ENCODE measurements at regions not wholly inside any gene's neighbourhood (a gene's known extent, or its start where the extent isn't known, plus 50 kb on each side); places are given as distances from the start of the nearest gene placed in this dataset.

DNA sequence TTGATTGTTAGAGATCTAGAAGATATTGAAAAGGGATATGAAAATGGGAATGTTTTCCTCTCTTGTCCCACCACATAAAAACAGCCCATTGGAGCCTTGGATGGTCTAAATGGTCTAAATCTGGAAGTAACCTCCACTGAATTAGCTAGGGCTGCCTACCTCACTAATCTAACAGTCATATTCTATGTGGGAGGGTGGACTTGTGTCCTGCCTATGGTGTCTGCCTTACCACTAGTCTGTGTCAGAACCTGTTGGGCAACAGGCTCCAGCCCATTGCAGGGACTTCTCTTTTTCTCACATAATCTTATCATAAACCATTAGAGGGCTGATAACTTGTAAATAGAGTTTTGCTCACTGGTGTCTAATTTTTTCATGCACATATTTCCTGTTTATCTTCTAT is 548.8 kb upstream of the CDH18 start:
- no peak overlapping the region for H3K4me3 ChIP-seq
- H3K27me3 ChIP-seq, result no peaks in the 10 kb centered on the region
- H3K4me1 ChIP-seq, result no peaks in the 10 kb centered on the region
- no peaks in the 10 kb centered on the region for H3K79me2 ChIP-seq (ENCODE audit: low read depth)
- H3K9me3 ChIP-seq (ENCODE audit: low read depth), result no peaks in the 10 kb centered on the region
- H3F3A ChIP-seq (ENCODE audit: low read depth), result no peaks in the 10 kb centered on the region
- DNase-seq (ENCODE audit: low spot score), result no peak
- no peak overlapping the region for H3K4me3 Mint-ChIP-seq
- H2AFZ ChIP-seq (replicated peaks), result no peak overlapping the region
- H3K9me3 Mint-ChIP-seq, result peaks cover 6% of the 10 kb centered on the region
- no peaks in the 10 kb centered on the region for H3K4me1 Mint-ChIP-seq
- H3K4me2 ChIP-seq, result no peak overlapping the region
- peaks cover 12% of the 10 kb centered on the region for H3K36me3 Mint-ChIP-seq
- H3K9ac ChIP-seq, result no peak overlapping the region
- TF ChIP-seq EZH2 (IDR thresholded peaks at IDR 0.05) (no peak), EZH2phosphoT487 (IDR thresholded peaks at IDR 0.05) (no peak)
- TF ChIP-seq, protein P1, sequence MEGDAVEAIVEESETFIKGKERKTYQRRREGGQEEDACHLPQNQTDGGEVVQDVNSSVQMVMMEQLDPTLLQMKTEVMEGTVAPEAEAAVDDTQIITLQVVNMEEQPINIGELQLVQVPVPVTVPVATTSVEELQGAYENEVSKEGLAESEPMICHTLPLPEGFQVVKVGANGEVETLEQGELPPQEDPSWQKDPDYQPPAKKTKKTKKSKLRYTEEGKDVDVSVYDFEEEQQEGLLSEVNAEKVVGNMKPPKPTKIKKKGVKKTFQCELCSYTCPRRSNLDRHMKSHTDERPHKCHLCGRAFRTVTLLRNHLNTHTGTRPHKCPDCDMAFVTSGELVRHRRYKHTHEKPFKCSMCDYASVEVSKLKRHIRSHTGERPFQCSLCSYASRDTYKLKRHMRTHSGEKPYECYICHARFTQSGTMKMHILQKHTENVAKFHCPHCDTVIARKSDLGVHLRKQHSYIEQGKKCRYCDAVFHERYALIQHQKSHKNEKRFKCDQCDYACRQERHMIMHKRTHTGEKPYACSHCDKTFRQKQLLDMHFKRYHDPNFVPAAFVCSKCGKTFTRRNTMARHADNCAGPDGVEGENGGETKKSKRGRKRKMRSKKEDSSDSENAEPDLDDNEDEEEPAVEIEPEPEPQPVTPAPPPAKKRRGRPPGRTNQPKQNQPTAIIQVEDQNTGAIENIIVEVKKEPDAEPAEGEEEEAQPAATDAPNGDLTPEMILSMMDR (IDR thresholded peaks at IDR 0.05), result no peak
- H3K27ac ChIP-seq, result no peak overlapping the region
- H3K27me3 Mint-ChIP-seq (ENCODE audit: insufficient read depth, low read depth), result no peaks in the 10 kb centered on the region
- no peak overlapping the region for H3K27ac Mint-ChIP-seq
- H4K20me1 ChIP-seq (ENCODE audit: low read depth), result no peaks in the 10 kb centered on the region
- H3K36me3 ChIP-seq, result no peaks in the 10 kb centered on the region

GRCh38 chr5:20536341-20536740 is 548.3 kb upstream of the CDH18 start:
- no peaks in the 10 kb centered on the region for H3K4me1 ChIP-seq
- TF ChIP-seq, protein P1 (IDR thresholded peaks at IDR 0.05), result no peak
- TF ChIP-seq EZH2 (IDR thresholded peaks at IDR 0.05), result no peak
- TF ChIP-seq EZH2phosphoT487 (IDR thresholded peaks at IDR 0.05), result no peak
- H3F3A ChIP-seq (ENCODE audit: low read depth), result no peaks in the 10 kb centered on the region
- no peaks in the 10 kb centered on the region for H3K27me3 ChIP-seq
- H3K9ac ChIP-seq, result no peak overlapping the region
- H3K79me2 ChIP-seq (ENCODE audit: low read depth), result no peaks in the 10 kb centered on the region
- no peak overlapping the region for H2AFZ ChIP-seq (replicated peaks)
- no peak overlapping the region for H3K27ac ChIP-seq
- no peaks in the 10 kb centered on the region for H3K36me3 ChIP-seq
- H3K4me2 ChIP-seq, result no peak overlapping the region
- no peak overlapping the region for H3K4me3 ChIP-seq
- H3K4me1 Mint-ChIP-seq, result no peaks in the 10 kb centered on the region
- H3K9me3 Mint-ChIP-seq, result peaks cover 8% of the 10 kb centered on the region
- H3K27me3 Mint-ChIP-seq (ENCODE audit: insufficient read depth, low read depth), result no peaks in the 10 kb centered on the region
- DNase-seq (ENCODE audit: low spot score), result no peak
- H3K27ac Mint-ChIP-seq, result no peak overlapping the region
- no peaks in the 10 kb centered on the region for H3K9me3 ChIP-seq (ENCODE audit: low read depth)
- H4K20me1 ChIP-seq (ENCODE audit: low read depth), result no peaks in the 10 kb centered on the region
- no peak overlapping the region for H3K4me3 Mint-ChIP-seq
- peaks cover 12% of the 10 kb centered on the region for H3K36me3 Mint-ChIP-seq

DNA sequence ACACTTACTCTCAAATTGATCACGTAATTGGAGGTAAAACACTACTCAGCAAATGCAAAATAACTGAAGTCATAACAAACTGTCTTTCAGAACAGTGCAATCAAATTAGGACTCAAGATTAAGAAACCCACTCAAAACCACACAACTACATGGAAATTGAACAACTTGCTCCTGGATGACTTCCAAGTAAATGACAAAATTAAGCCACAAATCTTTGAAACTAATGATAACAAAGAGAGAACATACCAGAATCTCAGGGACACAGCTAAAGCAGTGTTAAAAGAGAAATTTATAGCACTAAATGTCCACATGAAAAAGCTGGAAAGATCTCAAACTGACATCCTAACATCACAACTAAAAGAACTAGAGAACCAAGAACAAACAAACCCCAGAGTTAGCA is 540.5 kb upstream of the CDH18 start:
- H3K4me3 Mint-ChIP-seq, result no peak overlapping the region
- H3K4me1 Mint-ChIP-seq, result no peaks in the 10 kb centered on the region

More for the DNA sequence above, 540.5 kb upstream of the CDH18 start:
- no peaks in the 10 kb centered on the region for H3K79me2 ChIP-seq (ENCODE audit: low read depth)
- H4K20me1 ChIP-seq (ENCODE audit: low read depth), result no peaks in the 10 kb centered on the region
- H3K27ac ChIP-seq, result no peak overlapping the region
- H3F3A ChIP-seq (ENCODE audit: low read depth), result no peaks in the 10 kb centered on the region
- TF ChIP-seq, protein P1 (IDR thresholded peaks at IDR 0.05), result no peak
- TF ChIP-seq EZH2 (IDR thresholded peaks at IDR 0.05), result no peak
- TF ChIP-seq EZH2phosphoT487 (IDR thresholded peaks at IDR 0.05), result no peak
- no peaks in the 10 kb centered on the region for H3K27me3 ChIP-seq
- no peak overlapping the region for H3K27ac Mint-ChIP-seq
- no peaks in the 10 kb centered on the region for H3K27me3 Mint-ChIP-seq (ENCODE audit: insufficient read depth, low read depth)
- H2AFZ ChIP-seq (replicated peaks), result no peak overlapping the region
- no peaks in the 10 kb centered on the region for H3K9me3 ChIP-seq (ENCODE audit: low read depth)
- H3K4me2 ChIP-seq, result no peak overlapping the region
- H3K4me3 ChIP-seq, result no peak overlapping the region
- peaks cover 18% of the 10 kb centered on the region for H3K36me3 Mint-ChIP-seq
- no peaks in the 10 kb centered on the region for H3K36me3 ChIP-seq
- H3K4me1 ChIP-seq, result no peaks in the 10 kb centered on the region
- no peak overlapping the region for H3K9ac ChIP-seq
- no peak for DNase-seq (ENCODE audit: low spot score)
- peaks cover 19% of the 10 kb centered on the region for H3K9me3 Mint-ChIP-seq

Data from neural progenitor cell (in vitro differentiated cells).